GM19438 (cell line): ENCODE measurements at regions not wholly inside any gene's neighbourhood (a gene's known extent, or its start where the extent isn't known, plus 50 kb on each side); places are given as distances from the start of the nearest gene placed in this dataset.

ENCODE experiments used
- ATAC-seq: cut with Tn5 transposase; IDR thresholded peaks from one replicate; pipeline ENCODE4 v1.9.1; 2021; ENCODE audit warnings: low read depth; ENCODE audit not compliant: unreplicated experiment

- ATAC-seq: no peak
These were observed 767.7 kb downstream of the LIG4 start for GRCh38 chr13:107447591-107447990.

GRCh38 chr13:107441279-107441678 lies 774.1 kb downstream of the LIG4 start:
- ATAC-seq: no peak

- no peak for ATAC-seq
These were observed 777.1 kb downstream of the LIG4 start for GRCh38 chr13:107438251-107438650.

- no peak for ATAC-seq
These were observed 781.0 kb downstream of the LIG4 start for GRCh38 chr13:107434347-107434746.

DNA sequence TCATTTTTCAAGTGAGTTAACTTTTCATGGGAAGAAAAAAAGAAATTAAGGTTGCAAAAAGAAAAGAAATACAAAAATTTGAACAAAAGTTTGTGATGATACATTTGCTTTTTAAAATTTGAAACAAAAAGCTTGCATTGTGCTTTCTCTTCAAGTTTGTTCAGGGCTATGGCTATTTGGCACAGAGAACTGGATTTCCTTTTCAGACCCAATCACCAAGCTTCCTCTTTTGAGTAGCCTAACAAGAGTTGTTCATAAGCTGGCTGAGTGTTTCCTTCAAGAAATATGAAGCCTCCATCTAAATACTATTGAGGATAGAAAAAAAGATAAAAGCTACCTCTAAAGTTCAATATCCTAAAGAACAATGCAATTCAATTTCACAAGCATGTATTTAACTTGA lies 787.8 kb downstream of the LIG4 start:
- ATAC-seq: no peak

GRCh38 chr13:107422421-107422820 lies 792.9 kb downstream of the LIG4 start:
- no peak for ATAC-seq

GRCh38 chr13:107421951-107422350 lies 793.4 kb downstream of the LIG4 start:
- ATAC-seq: no peak

DNA sequence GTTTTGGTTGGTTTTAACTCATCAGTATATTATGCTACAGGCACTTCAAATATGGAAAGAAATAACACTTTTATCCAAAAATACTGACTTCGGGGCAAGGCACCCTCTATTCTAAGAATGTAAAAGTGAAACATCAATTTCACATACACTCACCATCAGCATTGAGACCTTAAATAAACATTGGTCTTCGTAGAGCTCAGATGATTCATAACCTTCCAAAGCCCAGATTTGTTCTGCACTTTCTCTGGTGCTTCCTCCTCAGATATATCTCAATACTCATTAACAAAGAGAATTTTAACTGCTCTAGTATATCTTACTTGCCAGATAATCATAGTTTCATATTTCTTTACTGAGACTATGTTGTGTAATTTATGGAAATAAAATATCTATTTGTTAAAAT lies 794.3 kb downstream of the LIG4 start:
- ATAC-seq: no peak

GRCh38 chr13:107413005-107413404 lies 802.3 kb downstream of the LIG4 start:
- no peak for ATAC-seq

GRCh38 chr13:107407074-107407473 lies 808.3 kb downstream of the LIG4 start:
- ATAC-seq: no peak

DNA sequence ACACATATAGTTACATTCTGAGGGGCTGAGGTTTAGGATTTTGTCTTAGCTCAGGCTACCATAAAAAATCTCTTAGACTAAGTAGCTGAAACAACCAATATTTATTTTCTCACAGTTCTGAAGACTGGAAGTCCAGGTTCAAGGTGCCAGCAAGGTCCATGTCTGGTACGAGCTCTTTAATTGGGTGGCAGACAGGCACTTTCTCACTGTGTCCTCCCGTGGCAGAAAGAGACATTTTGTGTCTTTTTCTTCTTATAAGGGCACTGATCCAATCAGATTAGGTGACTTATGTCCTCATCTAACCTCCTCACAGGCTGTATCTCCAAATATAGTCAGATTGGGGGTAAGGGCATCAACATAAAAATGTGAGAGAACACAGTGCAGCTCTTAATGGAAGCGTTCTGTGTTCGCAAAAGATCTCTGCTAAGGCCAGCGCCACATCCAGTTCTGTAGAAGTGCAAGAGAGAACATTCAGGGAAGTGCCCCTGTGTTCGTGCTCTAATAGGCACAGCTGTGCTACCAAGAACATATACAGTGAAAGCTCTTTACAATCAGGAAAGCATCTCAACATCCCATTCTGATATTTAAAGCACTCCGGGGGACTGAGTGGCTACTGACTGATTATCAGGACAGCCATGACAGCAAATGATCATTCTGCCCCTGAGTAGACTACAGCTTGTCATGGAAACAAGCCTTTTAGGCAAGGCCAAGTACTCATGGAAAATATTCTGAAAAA lies 819.2 kb downstream of the LIG4 start:
- ATAC-seq: no peak

- no peak for ATAC-seq
These were observed 823.1 kb downstream of the LIG4 start for GRCh38 chr13:107392205-107392604.

- ATAC-seq: no peak
These were observed 819.6 kb upstream of the ARGLU1 start for GRCh38 chr13:107387525-107387924.

DNA sequence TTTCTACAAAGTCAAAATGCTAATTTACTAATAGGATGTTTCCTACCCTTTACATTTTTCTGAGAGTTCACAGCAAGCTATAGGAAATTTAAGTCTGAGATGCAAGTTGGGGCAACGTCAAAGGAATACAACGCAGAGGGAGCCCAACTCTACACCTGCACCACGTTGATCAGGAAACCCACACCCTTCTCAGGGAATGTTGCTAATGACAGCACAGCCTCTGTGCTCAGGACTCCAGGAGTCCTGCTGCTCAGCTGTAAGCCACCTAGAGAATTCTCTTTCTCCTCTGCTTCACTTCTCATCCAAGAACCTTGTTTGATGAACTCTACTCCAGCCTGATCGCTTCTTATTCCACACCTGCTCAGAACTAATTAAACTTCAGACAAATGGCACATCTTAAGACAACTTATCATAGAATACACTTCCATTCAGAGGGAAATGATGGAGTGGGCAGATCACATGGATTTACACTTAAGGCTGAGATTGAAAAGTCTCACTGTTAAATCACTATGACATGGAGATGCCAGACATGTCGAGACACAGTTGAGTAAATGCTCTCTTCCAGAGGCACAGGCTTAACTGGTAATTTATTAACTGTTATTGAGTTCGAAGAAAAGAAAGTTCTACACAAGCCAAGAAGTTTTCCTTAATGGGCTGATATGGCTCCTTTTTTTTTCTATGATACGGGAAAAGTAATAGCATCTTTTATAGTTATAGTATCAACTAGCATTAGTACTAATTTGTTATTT lies 811.6 kb upstream of the ARGLU1 start:
- no peak for ATAC-seq

- no peak for ATAC-seq
These were observed 808.6 kb upstream of the ARGLU1 start for GRCh38 chr13:107376341-107377125.

DNA sequence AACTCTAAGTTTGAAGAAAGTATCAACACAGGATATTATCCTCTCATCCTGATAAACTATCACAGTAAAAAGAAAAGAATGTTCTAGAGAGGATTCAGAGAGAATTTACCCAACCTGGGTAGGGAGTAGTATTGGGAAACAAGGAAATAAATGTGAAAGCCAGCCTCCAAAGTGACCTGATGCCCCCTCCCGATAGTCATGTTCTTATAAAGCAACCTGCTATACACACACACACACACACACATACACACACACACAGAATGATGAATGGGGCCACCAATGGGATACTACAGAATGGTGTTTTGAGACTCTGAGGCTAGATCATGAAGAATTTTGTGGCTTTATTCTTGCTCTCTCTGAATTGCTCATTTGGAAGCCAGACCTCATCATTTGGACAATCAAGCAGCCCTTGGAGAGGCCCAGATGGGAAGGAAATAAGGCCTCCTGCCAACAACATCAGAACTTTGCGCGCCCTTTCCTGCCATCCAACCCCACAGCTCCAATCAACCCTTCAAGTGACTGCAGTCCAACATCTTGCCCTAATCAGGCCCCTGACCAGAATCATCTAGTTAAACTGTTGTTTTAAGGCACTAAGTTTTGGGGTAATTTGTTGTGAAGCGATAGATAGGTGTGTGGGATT lies 807.9 kb upstream of the ARGLU1 start:
- no peak for ATAC-seq

- ATAC-seq: no peak
These were observed 806.1 kb upstream of the ARGLU1 start for GRCh38 chr13:107374038-107374437.

GRCh38 chr13:107373551-107373950 lies 805.6 kb upstream of the ARGLU1 start:
- ATAC-seq: no peak

- no peak for ATAC-seq
These were observed 802.3 kb upstream of the ARGLU1 start for GRCh38 chr13:107370015-107370785.

- no peak for ATAC-seq
These were observed 799.3 kb upstream of the ARGLU1 start for GRCh38 chr13:107367258-107367657.
